ENCODE measurements at regions not wholly inside any gene's neighbourhood (a gene's known extent, or its start where the extent isn't known, plus 50 kb on each side); places are given as distances from the start of the nearest gene placed in this dataset.

GRCh38 chr3:73234354-73235014, 173.0 kb downstream of the EBLN2 start:
- H3K27me3 ChIP-seq (ENCODE audit: control insufficient read depth in 1 of 2, insufficient read depth in 1 of 2, low read length in 2 of 2): no peaks in the 10 kb centered on the region
- H2BK15ac ChIP-seq (ENCODE audit: low read depth, poor library complexity, severe bottlenecking): no peak overlapping the region
- no peak overlapping the region for H2BK12ac ChIP-seq (ENCODE audit: low read length in 2 of 2)
- no peak overlapping the region for H2AFZ ChIP-seq (ENCODE audit: low read depth, low read length)
- H3K4me3 ChIP-seq (ENCODE audit: insufficient read depth in 1 of 2, low read depth in 1 of 2, low read length in 2 of 2): no peak overlapping the region
- H2BK120ac ChIP-seq (ENCODE audit: low read depth, low read length): no peak overlapping the region
- DNase-seq: no peak
- H3K4me1 ChIP-seq (ENCODE audit: control insufficient read depth, insufficient read depth, low read depth, low read length): no peaks in the 10 kb centered on the region
- H3K14ac ChIP-seq (ENCODE audit: low read length in 2 of 2): no peak overlapping the region
- no peak overlapping the region for H3K9ac ChIP-seq (ENCODE audit: low read length)
- no peak overlapping the region for H3K18ac ChIP-seq (ENCODE audit: low read depth in 1 of 2, low read length in 2 of 2)
- no peak overlapping the region for H3K4ac ChIP-seq (ENCODE audit: low read depth in 1 of 2, low read length in 2 of 2)
- no peak overlapping the region for H3K23ac ChIP-seq (ENCODE audit: low read length in 2 of 2)
- no peak overlapping the region for H4K91ac ChIP-seq (ENCODE audit: low read length)
- no peaks in the 10 kb centered on the region for H3K9me3 ChIP-seq (ENCODE audit: control insufficient read depth, low read length)
- no peak overlapping the region for H2BK5ac ChIP-seq (ENCODE audit: low read depth, low read length, poor library complexity, severe bottlenecking)
- no peak overlapping the region for H3K27ac ChIP-seq (ENCODE audit: low read length, poor library complexity, severe bottlenecking)
- no peak overlapping the region for H2AK5ac ChIP-seq (ENCODE audit: low read length, severe bottlenecking)
- no peaks in the 10 kb centered on the region for H3K79me1 ChIP-seq (replicated peaks; ENCODE audit: low read length, poor library complexity, severe bottlenecking)
- WGBS: 100% methylated on average over 3 of the region's 4 CpGs
- H4K8ac ChIP-seq (ENCODE audit: low read length): no peak overlapping the region
- no peaks in the 10 kb centered on the region for H3K36me3 ChIP-seq (ENCODE audit: control insufficient read depth in 1 of 2, insufficient read depth in 2 of 2, low read depth in 1 of 2, low read length in 2 of 2)
- no peak overlapping the region for H3K4me2 ChIP-seq (ENCODE audit: low read length, poor library complexity, severe bottlenecking)

- no peak overlapping the region for H3K23ac ChIP-seq (ENCODE audit: low read length in 2 of 2)
- no peak overlapping the region for H3K4ac ChIP-seq (ENCODE audit: low read depth in 1 of 2, low read length in 2 of 2)
- H4K91ac ChIP-seq (ENCODE audit: low read length): no peak overlapping the region
- H3K79me1 ChIP-seq (replicated peaks; ENCODE audit: low read length, poor library complexity, severe bottlenecking): no peaks in the 10 kb centered on the region
- H2BK12ac ChIP-seq (ENCODE audit: low read length in 2 of 2): no peak overlapping the region
- H3K18ac ChIP-seq (ENCODE audit: low read depth in 1 of 2, low read length in 2 of 2): no peak overlapping the region
- no peak overlapping the region for H4K8ac ChIP-seq (ENCODE audit: low read length)
- no peak overlapping the region for H2BK120ac ChIP-seq (ENCODE audit: low read depth, low read length)
- H2BK15ac ChIP-seq (ENCODE audit: low read depth, poor library complexity, severe bottlenecking): no peak overlapping the region
- WGBS: 88% methylated on average over 6 of the region's 7 CpGs
- no peak overlapping the region for H2BK5ac ChIP-seq (ENCODE audit: low read depth, low read length, poor library complexity, severe bottlenecking)
- H3K4me3 ChIP-seq (ENCODE audit: insufficient read depth in 1 of 2, low read depth in 1 of 2, low read length in 2 of 2): no peak overlapping the region
- H3K27ac ChIP-seq (ENCODE audit: low read length, poor library complexity, severe bottlenecking): no peak overlapping the region
- H3K4me1 ChIP-seq (ENCODE audit: control insufficient read depth, insufficient read depth, low read depth, low read length): no peaks in the 10 kb centered on the region
- H2AK5ac ChIP-seq (ENCODE audit: low read length, severe bottlenecking): no peak overlapping the region
- H3K9me3 ChIP-seq (ENCODE audit: control insufficient read depth, low read length): no peaks in the 10 kb centered on the region
- H3K14ac ChIP-seq (ENCODE audit: low read length in 2 of 2): no peak overlapping the region
- no peak for DNase-seq
- H3K9ac ChIP-seq (ENCODE audit: low read length): no peak overlapping the region
- H3K27me3 ChIP-seq (ENCODE audit: control insufficient read depth in 1 of 2, insufficient read depth in 1 of 2, low read length in 2 of 2): no peaks in the 10 kb centered on the region
- no peak overlapping the region for H3K4me2 ChIP-seq (ENCODE audit: low read length, poor library complexity, severe bottlenecking)
- no peaks in the 10 kb centered on the region for H3K36me3 ChIP-seq (ENCODE audit: control insufficient read depth in 1 of 2, insufficient read depth in 2 of 2, low read depth in 1 of 2, low read length in 2 of 2)
- H2AFZ ChIP-seq (ENCODE audit: low read depth, low read length): no peak overlapping the region
Measured at GRCh38 chr3:73235768-73236167, 174.3 kb downstream of the EBLN2 start.

GRCh38 chr3:73236867-73237266, 175.4 kb downstream of the EBLN2 start:
- Histone ChIP-seq H2BK12ac (ENCODE audit: low read length in 2 of 2) (no peak overlapping the region), H2BK5ac (ENCODE audit: low read depth, low read length, poor library complexity, severe bottlenecking) (no peak overlapping the region), H2BK120ac (ENCODE audit: low read depth, low read length) (no peak overlapping the region), H3K23ac (ENCODE audit: low read length in 2 of 2) (no peak overlapping the region), H3K9me3 (ENCODE audit: control insufficient read depth, low read length) (no peaks in the 10 kb centered on the region), H2BK15ac (ENCODE audit: low read depth, poor library complexity, severe bottlenecking) (no peak overlapping the region), H3K4me3 (ENCODE audit: insufficient read depth in 1 of 2, low read depth in 1 of 2, low read length in 2 of 2) (no peak overlapping the region), H3K27me3 (ENCODE audit: control insufficient read depth in 1 of 2, insufficient read depth in 1 of 2, low read length in 2 of 2) (no peaks in the 10 kb centered on the region), H3K14ac (ENCODE audit: low read length in 2 of 2) (no peak overlapping the region), H4K8ac (ENCODE audit: low read length) (no peak overlapping the region), H3K4ac (ENCODE audit: low read depth in 1 of 2, low read length in 2 of 2) (no peak overlapping the region), H3K18ac (ENCODE audit: low read depth in 1 of 2, low read length in 2 of 2) (no peak overlapping the region), H3K4me2 (ENCODE audit: low read length, poor library complexity, severe bottlenecking) (no peak overlapping the region), H3K4me1 (ENCODE audit: control insufficient read depth, insufficient read depth, low read depth, low read length) (no peaks in the 10 kb centered on the region), H2AFZ (ENCODE audit: low read depth, low read length) (no peak overlapping the region), H2AK5ac (ENCODE audit: low read length, severe bottlenecking) (no peak overlapping the region), H3K36me3 (ENCODE audit: control insufficient read depth in 1 of 2, insufficient read depth in 2 of 2, low read depth in 1 of 2, low read length in 2 of 2) (no peaks in the 10 kb centered on the region), H3K27ac (ENCODE audit: low read length, poor library complexity, severe bottlenecking) (no peak overlapping the region), H3K9ac (ENCODE audit: low read length) (no peak overlapping the region), H3K79me1 (replicated peaks; ENCODE audit: low read length, poor library complexity, severe bottlenecking) (no peaks in the 10 kb centered on the region), H4K91ac (ENCODE audit: low read length) (no peak overlapping the region)
- 90% methylated on average over 3 of the region's 5 CpGs for WGBS
- no peak for DNase-seq

GRCh38 chr3:73243740-73244139, 182.3 kb downstream of the EBLN2 start:
- no peak overlapping the region for H2AK5ac ChIP-seq (ENCODE audit: low read length, severe bottlenecking)
- H2BK120ac ChIP-seq (ENCODE audit: low read depth, low read length): no peak overlapping the region
- 85% methylated on average over 1 of the region's 3 CpGs for WGBS
- H3K14ac ChIP-seq (ENCODE audit: low read length in 2 of 2): no peak overlapping the region
- H3K4me3 ChIP-seq (ENCODE audit: insufficient read depth in 1 of 2, low read depth in 1 of 2, low read length in 2 of 2): no peak overlapping the region
- H3K9ac ChIP-seq (ENCODE audit: low read length): no peak overlapping the region
- H3K18ac ChIP-seq (ENCODE audit: low read depth in 1 of 2, low read length in 2 of 2): no peak overlapping the region
- no peak overlapping the region for H4K91ac ChIP-seq (ENCODE audit: low read length)
- H2BK15ac ChIP-seq (ENCODE audit: low read depth, poor library complexity, severe bottlenecking): no peak overlapping the region
- no peak for DNase-seq
- no peak overlapping the region for H3K27ac ChIP-seq (ENCODE audit: low read length, poor library complexity, severe bottlenecking)
- H3K9me3 ChIP-seq (ENCODE audit: control insufficient read depth, low read length): peaks cover 10% of the 10 kb centered on the region
- no peak overlapping the region for H3K4ac ChIP-seq (ENCODE audit: low read depth in 1 of 2, low read length in 2 of 2)
- no peak overlapping the region for H2AFZ ChIP-seq (ENCODE audit: low read depth, low read length)
- no peak overlapping the region for H2BK5ac ChIP-seq (ENCODE audit: low read depth, low read length, poor library complexity, severe bottlenecking)
- no peaks in the 10 kb centered on the region for H3K4me1 ChIP-seq (ENCODE audit: control insufficient read depth, insufficient read depth, low read depth, low read length)
- H4K8ac ChIP-seq (ENCODE audit: low read length): no peak overlapping the region
- no peak overlapping the region for H2BK12ac ChIP-seq (ENCODE audit: low read length in 2 of 2)
- no peaks in the 10 kb centered on the region for H3K36me3 ChIP-seq (ENCODE audit: control insufficient read depth in 1 of 2, insufficient read depth in 2 of 2, low read depth in 1 of 2, low read length in 2 of 2)
- H3K79me1 ChIP-seq (replicated peaks; ENCODE audit: low read length, poor library complexity, severe bottlenecking): no peaks in the 10 kb centered on the region
- H3K27me3 ChIP-seq (ENCODE audit: control insufficient read depth in 1 of 2, insufficient read depth in 1 of 2, low read length in 2 of 2): no peaks in the 10 kb centered on the region
- H3K23ac ChIP-seq (ENCODE audit: low read length in 2 of 2): no peak overlapping the region
- H3K4me2 ChIP-seq (ENCODE audit: low read length, poor library complexity, severe bottlenecking): no peak overlapping the region
